T-helper 2 cell treated with Interferon-gamma antibody and Interleukin-4, amounts not matched to agents 5 μg/mL and 100 μg/mL, for 36 hours (primary cell): ENCODE measurements at regions not wholly inside any gene's neighbourhood (a gene's known extent, or its start where the extent isn't known, plus 50 kb on each side); places are given as distances from the start of the nearest gene placed in this dataset.
"Not testable (repeated sequence)": the region's sequence is repeated elsewhere in the genome, so short reads cannot be mapped to it uniquely, and the experiment has no call there.

Experiments
- DNase-seq: peaks from one replicate; pipeline ENCODE4 v3.0.0; 2021; ENCODE audit warnings: low spot score
- H3K27ac Mint-ChIP-seq: one replicate; pipeline ENCODE4 v1.8.0; 2021; ENCODE audit warnings: mild to moderate bottlenecking, mixed read lengths
- H3K27me3 Mint-ChIP-seq: one replicate; pipeline ENCODE4 v1.8.0; 2021; ENCODE audit warnings: low read depth, mixed read lengths
- H3K36me3 Mint-ChIP-seq: one replicate; pipeline ENCODE4 v1.8.0; 2021; ENCODE audit warnings: low read depth, mixed read lengths
- H3K4me1 Mint-ChIP-seq: one replicate; pipeline ENCODE4 v1.8.0; 2021; ENCODE audit warnings: low read depth, mixed read lengths
- H3K4me3 Mint-ChIP-seq: one replicate; pipeline ENCODE4 v1.8.0; 2022; ENCODE audit warnings: mild to moderate bottlenecking, moderate library complexity, mixed read lengths
- H3K9me3 Mint-ChIP-seq: one replicate; pipeline ENCODE4 v1.8.0; 2021; ENCODE audit warnings: mixed read lengths

DNA sequence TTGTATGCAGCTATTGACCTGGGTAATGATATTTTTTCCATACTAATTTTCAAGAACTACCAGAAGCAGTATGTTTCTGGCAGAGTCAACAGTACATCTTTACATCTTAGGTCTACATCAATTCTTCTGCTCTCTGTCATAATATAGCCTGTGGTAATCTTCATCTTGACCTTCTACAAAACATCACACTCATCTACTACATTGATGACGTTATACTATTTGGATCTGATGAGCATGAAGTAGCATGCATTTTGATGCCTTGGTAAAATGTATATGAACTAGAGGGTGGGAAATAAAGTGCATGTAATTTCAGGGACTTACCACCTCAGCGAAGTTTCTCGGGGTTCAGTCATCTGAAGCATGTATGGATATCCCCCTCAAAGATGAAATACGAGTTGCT, 629.7 kb upstream of the SGCD start:
- no peaks in the 10 kb centered on the region for H3K4me1 Mint-ChIP-seq
- no peak overlapping the region for H3K4me3 Mint-ChIP-seq
- DNase-seq = no peak
- no peak overlapping the region for H3K27ac Mint-ChIP-seq
- no peaks in the 10 kb centered on the region for H3K36me3 Mint-ChIP-seq
- no peaks in the 10 kb centered on the region for H3K9me3 Mint-ChIP-seq
- no peaks in the 10 kb centered on the region for H3K27me3 Mint-ChIP-seq

DNA sequence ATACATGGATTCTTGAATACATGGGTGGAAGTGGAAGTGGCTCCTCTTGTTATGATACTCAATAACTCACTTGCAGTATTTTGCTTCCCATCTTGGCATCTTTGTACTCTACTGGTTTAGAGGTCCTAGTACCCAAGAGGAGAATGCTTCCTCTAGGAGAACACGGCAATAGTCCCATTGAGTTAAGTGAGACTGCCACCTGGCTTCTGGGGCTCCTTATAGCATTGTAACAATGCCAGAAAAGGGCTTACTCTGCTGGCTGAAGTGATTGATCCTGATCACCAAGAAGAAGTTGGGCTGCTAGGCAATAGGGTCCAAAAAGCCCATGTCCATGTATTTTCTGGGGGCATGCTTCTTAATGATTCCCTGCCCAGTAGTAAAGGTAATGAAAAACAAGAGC, 627.6 kb upstream of the SGCD start:
- Mint-ChIP-seq H3K36me3 (no peaks in the 10 kb centered on the region), H3K4me3 (no peak overlapping the region), H3K4me1 (no peaks in the 10 kb centered on the region), H3K27me3 (no peaks in the 10 kb centered on the region), H3K9me3 (no peaks in the 10 kb centered on the region), H3K27ac (no peak overlapping the region)
- no peak for DNase-seq

DNA sequence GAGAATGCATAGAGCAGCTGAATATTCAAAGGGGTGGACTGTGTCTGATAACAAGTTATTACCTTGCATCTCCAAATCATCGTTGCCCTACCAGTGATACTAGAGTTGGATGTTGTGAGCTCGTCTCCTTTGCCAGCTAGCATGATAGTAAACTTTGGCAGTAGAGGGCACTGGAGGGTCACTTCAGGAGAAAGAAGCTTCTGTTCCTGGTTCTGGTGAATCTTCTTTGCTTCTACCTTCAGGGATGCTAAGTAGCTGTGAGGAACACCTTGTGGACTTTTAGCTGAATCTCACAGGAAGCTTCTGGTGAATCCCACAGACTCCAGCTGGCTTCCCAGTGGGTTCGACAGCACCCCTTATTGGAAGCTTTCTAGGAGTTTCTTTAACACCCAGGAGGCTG, 626.6 kb upstream of the SGCD start:
- DNase-seq = no peak
- no peaks in the 10 kb centered on the region for H3K27me3 Mint-ChIP-seq
- H3K9me3 Mint-ChIP-seq = no peaks in the 10 kb centered on the region
- H3K27ac Mint-ChIP-seq = no peak overlapping the region
- H3K4me1 Mint-ChIP-seq = no peaks in the 10 kb centered on the region
- H3K36me3 Mint-ChIP-seq = no peaks in the 10 kb centered on the region
- H3K4me3 Mint-ChIP-seq = no peak overlapping the region

DNA sequence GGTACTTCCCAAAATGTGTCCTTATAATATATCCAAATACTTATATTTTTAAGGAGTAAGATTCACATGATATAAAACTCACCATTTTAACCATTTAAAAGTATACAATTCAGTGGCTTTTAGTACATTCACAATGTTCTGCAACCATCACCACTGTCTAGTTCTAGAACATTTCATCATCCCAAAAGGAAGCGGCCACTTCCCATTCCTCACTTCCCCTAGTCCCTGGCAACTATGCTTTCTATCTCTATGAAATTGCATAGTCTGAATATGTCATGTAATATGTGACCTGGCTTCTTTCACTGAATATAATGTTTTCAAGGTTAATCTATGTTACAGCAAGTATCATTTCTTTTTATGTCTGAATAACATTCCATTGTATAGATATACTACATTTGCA, 615.1 kb upstream of the SGCD start:
- no peak overlapping the region for H3K4me3 Mint-ChIP-seq
- no peaks in the 10 kb centered on the region for H3K36me3 Mint-ChIP-seq
- no peaks in the 10 kb centered on the region for H3K4me1 Mint-ChIP-seq
- H3K27ac Mint-ChIP-seq = no peak overlapping the region
- DNase-seq = no peak
- no peaks in the 10 kb centered on the region for H3K27me3 Mint-ChIP-seq
- no peaks in the 10 kb centered on the region for H3K9me3 Mint-ChIP-seq

DNA sequence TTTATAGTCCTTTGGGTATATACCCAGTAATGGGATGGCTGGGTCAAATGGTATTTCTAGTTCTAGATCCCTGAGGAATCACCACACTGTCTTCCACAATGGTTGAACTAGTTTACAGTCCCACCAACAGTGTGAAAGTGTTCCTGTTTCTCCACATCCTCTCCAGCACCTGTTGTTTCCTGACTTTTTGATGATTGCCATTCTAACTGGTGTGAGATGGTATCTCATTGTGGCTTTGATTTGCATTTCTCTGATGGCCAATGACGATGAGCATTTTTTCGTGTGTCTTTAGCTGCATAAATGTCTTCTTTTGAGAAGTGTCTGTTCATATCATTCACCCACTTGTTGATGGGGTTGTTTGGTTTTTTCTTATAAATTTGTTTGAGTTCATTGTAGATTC, 612.5 kb upstream of the SGCD start:
- H3K36me3 Mint-ChIP-seq, H3K27ac Mint-ChIP-seq, DNase-seq, H3K9me3 Mint-ChIP-seq, H3K4me1 Mint-ChIP-seq, H3K27me3 Mint-ChIP-seq, H3K4me3 Mint-ChIP-seq: not testable (repeated sequence)

DNA sequence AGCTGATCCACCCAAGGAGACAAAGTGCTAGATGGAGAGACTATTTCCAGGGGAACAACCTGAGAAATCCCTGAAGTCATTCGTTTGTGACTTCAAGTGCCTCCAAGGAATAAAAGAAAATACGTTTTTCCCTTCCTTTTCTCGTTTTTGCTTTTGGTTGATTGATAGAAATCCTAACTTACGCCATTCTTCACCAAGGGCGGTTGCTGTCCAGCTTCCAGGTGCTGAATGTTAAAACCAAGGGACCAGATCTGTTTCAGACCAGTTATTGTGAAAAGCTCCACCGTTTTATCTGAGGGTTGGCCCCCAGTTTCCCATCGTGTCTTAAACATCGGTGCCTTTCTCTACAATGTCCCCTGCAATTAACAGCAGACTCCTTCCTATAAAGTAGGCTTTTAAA, 600.7 kb upstream of the SGCD start:
- no peaks in the 10 kb centered on the region for H3K36me3 Mint-ChIP-seq
- DNase-seq = no peak
- H3K27me3 Mint-ChIP-seq = peaks cover 52% of the 10 kb centered on the region
- no peak overlapping the region for H3K4me3 Mint-ChIP-seq
- H3K4me1 Mint-ChIP-seq = no peaks in the 10 kb centered on the region
- H3K9me3 Mint-ChIP-seq = no peaks in the 10 kb centered on the region
- H3K27ac Mint-ChIP-seq = no peak overlapping the region

DNA sequence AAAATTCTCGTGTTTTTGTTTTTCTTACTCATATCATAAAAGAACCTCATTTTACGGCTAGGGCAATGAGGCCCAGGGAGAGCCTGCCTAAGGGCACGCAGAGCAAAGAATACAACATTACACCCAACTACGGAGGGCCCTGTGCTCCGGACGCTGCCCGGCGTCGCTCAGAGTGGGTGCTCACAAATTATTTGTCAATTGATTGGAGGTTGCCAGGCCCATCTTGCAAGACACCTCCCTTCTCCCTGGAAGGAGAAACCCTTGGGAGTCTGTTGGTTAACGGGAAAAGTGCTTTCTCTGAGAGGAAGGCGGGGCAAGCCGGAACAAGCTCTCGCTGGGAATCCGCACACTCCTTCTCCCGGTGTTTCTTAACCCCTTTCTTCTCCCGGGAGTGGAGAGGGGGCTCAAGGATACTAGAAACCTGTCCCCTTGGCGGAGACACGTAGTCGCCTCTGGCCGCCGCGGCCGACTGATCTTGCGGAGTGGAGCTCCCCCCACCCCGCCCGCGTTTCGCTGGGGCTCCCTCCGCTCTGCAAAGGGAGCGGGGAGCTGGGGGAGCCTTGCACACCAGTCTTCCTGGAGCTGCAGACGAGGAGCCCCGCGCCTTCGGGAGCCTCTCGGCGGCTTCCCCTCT, 599.3 kb upstream of the SGCD start:
- H3K4me1 Mint-ChIP-seq = no peaks in the 10 kb centered on the region
- no peak overlapping the region for H3K4me3 Mint-ChIP-seq
- H3K27me3 Mint-ChIP-seq = peaks cover 58% of the 10 kb centered on the region
- H3K36me3 Mint-ChIP-seq = no peaks in the 10 kb centered on the region
- H3K9me3 Mint-ChIP-seq = no peaks in the 10 kb centered on the region
- H3K27ac Mint-ChIP-seq = no peak overlapping the region
- DNase-seq = no peak

DNA sequence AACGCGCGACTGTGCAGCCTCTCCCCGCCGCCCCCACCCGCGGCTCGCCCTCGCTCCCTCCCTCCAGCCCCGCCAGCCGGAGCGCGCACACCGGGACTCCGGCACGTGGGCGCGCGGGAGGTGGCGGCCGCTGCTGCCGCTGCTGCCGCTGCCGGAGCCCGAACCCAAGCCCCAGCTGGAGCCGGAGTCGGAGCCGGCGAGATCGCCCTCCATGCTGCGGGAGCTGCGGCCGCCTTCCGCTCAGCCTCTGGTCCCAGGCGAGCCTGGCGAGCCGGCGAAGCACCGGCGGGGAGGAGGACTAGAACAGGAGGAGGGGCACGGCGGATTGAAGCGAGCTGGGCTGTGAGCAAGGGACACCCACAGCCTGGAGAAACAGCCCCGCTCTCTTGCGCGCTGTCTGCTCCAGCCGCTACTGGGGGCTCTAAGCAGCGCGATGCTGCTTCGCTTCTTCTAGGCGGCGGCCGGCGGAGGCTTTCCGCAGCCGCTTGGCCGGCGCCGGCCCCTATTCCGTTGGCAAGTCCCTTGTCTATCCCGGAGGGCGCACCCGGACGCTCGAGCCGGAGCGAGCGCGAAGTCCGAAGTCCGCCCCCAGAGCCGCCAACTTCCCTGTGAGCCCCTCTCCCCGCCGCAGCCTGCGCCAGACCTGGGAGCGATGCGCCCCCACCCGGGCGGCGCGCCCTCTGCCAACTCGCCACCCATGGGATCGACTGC, 598.7 kb upstream of the SGCD start:
- Mint-ChIP-seq H3K27ac (no peak overlapping the region), H3K36me3 (no peaks in the 10 kb centered on the region), H3K4me1 (no peaks in the 10 kb centered on the region), H3K9me3 (no peaks in the 10 kb centered on the region), H3K4me3 (no peak overlapping the region), H3K27me3 (peaks cover 58% of the 10 kb centered on the region)
- DNase-seq = no peak

DNA sequence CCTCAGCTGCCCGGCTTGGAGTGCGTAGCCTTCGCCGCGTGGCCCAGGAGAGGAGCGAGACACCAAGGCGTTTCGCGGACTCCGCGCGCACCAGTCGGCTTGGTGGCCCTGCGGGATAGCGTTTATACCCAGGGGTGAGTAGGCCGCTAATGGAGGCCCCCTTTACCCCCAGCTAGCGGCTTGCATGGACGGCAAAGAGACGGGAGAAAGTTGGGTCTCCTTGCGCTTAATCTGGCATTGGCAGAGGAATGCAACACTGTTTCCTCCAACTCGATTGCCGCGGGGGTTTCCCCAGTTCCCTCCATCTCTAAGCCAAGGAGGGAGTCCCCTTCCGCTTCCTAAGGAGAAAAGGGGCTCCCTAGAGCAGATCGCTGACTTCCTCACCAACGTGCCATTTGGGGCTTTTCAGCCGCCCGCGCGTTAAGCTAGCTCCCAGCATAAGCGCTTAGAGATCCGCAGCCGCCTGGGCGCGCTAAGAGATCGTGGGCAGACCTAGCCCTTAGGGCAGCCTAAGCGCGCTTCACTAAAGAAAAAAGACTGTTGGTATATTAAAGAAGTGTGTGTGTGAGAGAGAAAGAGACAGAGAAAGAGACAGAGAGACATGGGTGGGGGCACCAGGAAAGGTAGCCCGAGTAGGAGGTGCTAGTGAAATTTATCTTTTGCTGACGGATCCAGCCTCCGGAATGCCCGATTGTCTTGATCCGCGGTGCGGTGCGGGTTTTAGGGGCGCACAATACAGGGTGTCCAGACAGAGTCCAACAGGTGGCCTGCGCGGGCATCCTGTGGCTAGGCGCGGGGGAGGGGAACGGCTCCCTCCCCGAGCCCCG, 597.9 kb upstream of the SGCD start:
- no peak overlapping the region for H3K27ac Mint-ChIP-seq
- no peak for DNase-seq
- no peak overlapping the region for H3K4me3 Mint-ChIP-seq
- no peaks in the 10 kb centered on the region for H3K36me3 Mint-ChIP-seq
- H3K9me3 Mint-ChIP-seq = no peaks in the 10 kb centered on the region
- H3K27me3 Mint-ChIP-seq = peaks cover 58% of the 10 kb centered on the region
- H3K4me1 Mint-ChIP-seq = no peaks in the 10 kb centered on the region

DNA sequence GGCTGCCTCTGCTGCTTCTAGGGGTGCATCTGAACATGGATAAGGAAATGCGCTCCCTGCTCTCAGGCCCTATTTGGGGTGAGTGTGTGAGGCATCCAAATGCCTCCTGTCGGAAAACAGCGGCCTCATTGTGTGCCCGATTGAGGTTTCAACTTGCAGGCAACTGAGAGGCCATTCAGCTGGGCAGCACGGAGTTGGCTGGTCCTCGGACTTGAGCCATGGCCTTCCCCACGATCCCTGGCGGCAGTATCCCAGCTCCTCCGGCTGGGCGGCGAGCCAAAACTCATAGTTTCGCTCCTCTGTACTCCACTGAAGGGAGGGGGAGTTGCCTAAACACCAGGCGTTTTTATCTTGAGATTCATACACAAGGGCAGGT, 597.3 kb upstream of the SGCD start:
- no peak overlapping the region for H3K4me3 Mint-ChIP-seq
- no peaks in the 10 kb centered on the region for H3K36me3 Mint-ChIP-seq
- DNase-seq = no peak
- no peaks in the 10 kb centered on the region for H3K9me3 Mint-ChIP-seq
- no peaks in the 10 kb centered on the region for H3K4me1 Mint-ChIP-seq
- H3K27ac Mint-ChIP-seq = no peak overlapping the region
- H3K27me3 Mint-ChIP-seq = peaks cover 58% of the 10 kb centered on the region

DNA sequence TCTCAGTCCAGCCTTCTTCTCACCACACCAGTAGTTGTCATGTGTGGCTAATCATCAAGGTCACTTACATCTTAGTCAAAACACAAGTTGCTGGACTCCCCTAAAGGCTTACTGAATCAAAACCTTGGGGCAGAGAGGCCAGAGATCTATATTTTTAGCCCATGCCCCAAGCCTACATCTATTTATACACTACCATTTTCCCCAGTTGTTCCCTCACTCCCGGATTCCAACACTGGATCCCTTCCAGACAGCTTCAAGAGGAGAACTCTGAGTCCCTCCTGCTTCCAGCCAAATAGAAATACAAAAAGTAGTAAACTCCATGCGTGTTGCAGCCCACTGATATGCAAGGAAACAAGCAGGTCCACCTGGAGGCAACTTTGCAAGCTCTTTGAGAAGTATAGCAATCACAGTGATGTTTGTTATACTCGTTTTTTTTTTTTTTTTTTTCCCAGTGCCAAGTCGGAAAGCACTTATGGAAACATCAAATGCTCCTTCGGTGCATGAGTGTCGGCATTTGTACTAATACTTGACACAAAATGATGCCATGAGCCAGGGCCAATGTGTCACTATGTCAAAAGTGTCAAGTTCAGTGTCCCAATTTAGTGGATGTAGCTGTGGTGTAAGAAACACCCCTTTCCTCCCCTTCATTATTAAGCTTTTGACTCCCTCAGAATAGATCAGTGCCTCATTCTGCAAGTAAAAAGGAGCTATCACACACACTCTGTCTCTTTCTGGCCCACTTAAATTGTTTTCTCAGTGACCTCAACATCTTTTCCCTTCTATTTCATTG, 594.2 kb upstream of the SGCD start:
- Mint-ChIP-seq H3K27ac (no peak overlapping the region), H3K4me3 (no peak overlapping the region), H3K9me3 (no peaks in the 10 kb centered on the region), H3K4me1 (no peaks in the 10 kb centered on the region), H3K27me3 (peaks cover 35% of the 10 kb centered on the region), H3K36me3 (no peaks in the 10 kb centered on the region)
- no peak for DNase-seq

DNA sequence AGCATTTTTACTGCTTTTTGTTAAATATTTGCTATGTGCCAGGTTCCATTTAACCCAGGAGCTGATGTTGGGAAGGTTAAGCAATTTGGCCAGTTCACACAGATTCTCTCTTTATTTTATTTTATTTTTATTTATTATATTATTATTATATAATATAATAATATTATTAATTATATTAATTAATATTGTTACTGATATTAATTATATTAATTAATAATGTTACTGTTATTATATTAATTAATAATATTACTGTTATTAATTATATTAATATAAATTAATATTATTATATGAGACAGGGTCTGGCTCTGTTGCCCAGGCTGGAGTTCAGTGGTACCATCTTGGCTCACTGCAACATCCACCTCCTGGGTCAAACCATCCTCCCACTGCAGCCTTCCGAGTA, 593.0 kb upstream of the SGCD start:
- no peak for DNase-seq
- Mint-ChIP-seq H3K4me1 (no peaks in the 10 kb centered on the region), H3K27me3 (peaks cover 30% of the 10 kb centered on the region), H3K9me3 (no peaks in the 10 kb centered on the region), H3K36me3 (no peaks in the 10 kb centered on the region), H3K27ac (no peak overlapping the region), H3K4me3 (no peak overlapping the region)

DNA sequence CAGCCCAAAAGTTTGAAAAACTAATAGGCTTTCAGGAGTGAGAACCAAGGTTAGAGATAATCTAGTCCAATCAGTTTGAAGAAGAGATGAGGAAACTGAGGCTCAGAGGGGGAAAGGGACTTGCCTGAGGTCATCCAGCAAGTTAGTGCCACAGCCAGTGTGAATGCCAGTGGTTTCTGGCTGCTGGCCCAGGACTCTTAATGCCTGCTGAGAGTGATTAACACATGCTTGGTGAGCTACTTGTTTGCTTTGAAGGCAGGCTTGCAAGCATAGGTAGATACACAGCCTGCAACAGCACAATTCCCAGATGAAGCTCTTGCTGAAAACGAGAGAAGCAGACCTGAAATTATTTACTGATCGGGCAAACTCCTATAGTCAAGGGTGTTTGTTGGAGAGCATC, 591.6 kb upstream of the SGCD start:
- H3K27me3 Mint-ChIP-seq = peaks cover 15% of the 10 kb centered on the region
- H3K9me3 Mint-ChIP-seq = no peaks in the 10 kb centered on the region
- H3K36me3 Mint-ChIP-seq = no peaks in the 10 kb centered on the region
- no peak for DNase-seq
- no peaks in the 10 kb centered on the region for H3K4me1 Mint-ChIP-seq
- H3K27ac Mint-ChIP-seq = no peak overlapping the region
- no peak overlapping the region for H3K4me3 Mint-ChIP-seq

DNA sequence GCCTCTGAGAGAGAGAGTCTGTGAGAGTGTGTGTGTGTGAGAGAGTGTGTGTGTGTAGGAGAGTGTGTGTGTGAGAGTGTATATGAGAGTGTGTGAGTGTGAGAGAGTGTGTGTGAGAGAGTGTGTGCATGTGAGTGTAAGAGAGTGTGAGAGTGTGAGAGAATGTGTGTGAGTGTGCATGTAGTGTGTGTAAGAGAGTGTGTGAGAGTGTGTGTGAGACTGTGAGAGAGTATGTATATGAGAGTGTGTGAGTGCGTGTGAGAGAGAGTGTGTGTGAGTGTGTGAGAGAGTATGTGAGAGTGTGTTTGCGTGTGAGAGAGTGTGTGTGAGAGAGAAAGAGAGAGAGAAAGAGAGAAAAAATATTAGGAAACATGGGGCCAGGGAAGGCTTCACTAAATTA, 588.3 kb upstream of the SGCD start:
- Mint-ChIP-seq H3K4me1 (no peaks in the 10 kb centered on the region), H3K9me3 (no peaks in the 10 kb centered on the region), H3K4me3 (no peak overlapping the region), H3K27me3 (no peaks in the 10 kb centered on the region), H3K27ac (no peak overlapping the region), H3K36me3 (no peaks in the 10 kb centered on the region)
- no peak for DNase-seq
